IMR-90 (cell line): ENCODE measurements at regions not wholly inside any gene's neighbourhood (a gene's known extent, or its start where the extent isn't known, plus 50 kb on each side); places are given as distances from the start of the nearest gene placed in this dataset.

ENCODE experiments used
- SMC3 ChIP-seq: fragments of 150-350 bp; IDR thresholded peaks from 2 replicates; pipeline ENCODE4 v1.6.1; 2016; ENCODE audit warnings: low read depth, mild to moderate bottlenecking, antibody characterized with exemption, low read length, moderate library complexity
- TF ChIP-seq, protein P1 (sequence below): conservative IDR thresholded peaks from 2 replicates; pipeline ENCODE4 v1.5.1; 2012; ENCODE audit warnings: mild to moderate bottlenecking, low read depth, low read length, improper control_type of control experiment
- TF ChIP-seq, protein P2 (sequence below): fragments of 150-350 bp; IDR thresholded peaks from 2 replicates; pipeline ENCODE4 v1.6.1; 2016; ENCODE audit warnings: low read depth, mild to moderate bottlenecking, low read length, moderate library complexity, borderline replicate concordance

DNA sequence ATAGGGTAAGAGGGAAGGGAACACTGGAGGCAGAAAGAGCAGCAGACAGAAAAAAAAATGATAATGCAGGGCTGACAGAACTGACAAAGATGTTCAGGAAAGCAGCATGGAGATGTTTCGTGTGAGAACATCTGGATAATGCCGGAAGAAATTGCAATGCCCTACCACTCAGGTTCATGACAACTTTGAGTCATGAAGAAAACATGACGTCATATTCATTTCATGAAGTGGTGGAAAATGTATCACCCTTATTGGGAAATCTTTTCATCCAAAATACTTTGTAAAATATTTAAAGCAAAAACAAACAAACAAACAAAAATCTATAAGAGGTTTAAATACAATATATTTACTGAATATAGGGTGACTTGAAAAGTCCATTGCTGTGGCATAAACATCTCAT lies 305.4 kb upstream of the IGF1R start:
- TF ChIP-seq, protein P1, sequence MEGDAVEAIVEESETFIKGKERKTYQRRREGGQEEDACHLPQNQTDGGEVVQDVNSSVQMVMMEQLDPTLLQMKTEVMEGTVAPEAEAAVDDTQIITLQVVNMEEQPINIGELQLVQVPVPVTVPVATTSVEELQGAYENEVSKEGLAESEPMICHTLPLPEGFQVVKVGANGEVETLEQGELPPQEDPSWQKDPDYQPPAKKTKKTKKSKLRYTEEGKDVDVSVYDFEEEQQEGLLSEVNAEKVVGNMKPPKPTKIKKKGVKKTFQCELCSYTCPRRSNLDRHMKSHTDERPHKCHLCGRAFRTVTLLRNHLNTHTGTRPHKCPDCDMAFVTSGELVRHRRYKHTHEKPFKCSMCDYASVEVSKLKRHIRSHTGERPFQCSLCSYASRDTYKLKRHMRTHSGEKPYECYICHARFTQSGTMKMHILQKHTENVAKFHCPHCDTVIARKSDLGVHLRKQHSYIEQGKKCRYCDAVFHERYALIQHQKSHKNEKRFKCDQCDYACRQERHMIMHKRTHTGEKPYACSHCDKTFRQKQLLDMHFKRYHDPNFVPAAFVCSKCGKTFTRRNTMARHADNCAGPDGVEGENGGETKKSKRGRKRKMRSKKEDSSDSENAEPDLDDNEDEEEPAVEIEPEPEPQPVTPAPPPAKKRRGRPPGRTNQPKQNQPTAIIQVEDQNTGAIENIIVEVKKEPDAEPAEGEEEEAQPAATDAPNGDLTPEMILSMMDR, result no peak
- no peak for TF ChIP-seq SMC3
- TF ChIP-seq, protein P2, sequence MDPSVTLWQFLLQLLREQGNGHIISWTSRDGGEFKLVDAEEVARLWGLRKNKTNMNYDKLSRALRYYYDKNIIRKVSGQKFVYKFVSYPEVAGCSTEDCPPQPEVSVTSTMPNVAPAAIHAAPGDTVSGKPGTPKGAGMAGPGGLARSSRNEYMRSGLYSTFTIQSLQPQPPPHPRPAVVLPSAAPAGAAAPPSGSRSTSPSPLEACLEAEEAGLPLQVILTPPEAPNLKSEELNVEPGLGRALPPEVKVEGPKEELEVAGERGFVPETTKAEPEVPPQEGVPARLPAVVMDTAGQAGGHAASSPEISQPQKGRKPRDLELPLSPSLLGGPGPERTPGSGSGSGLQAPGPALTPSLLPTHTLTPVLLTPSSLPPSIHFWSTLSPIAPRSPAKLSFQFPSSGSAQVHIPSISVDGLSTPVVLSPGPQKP, result no peak
